Pancreas (tissue), 10 donors: ENCODE measurements at regions not wholly inside any gene's neighbourhood (a gene's known extent, or its start where the extent isn't known, plus 50 kb on each side); places are given as distances from the start of the nearest gene placed in this dataset.

Experiments
- ATAC-seq, 4 donors: fragments of 200-7000 bp; cut with Tn5 transposase; one replicate each; pipeline versions ENCODE4 v1.8.0 to v1.9.1; 2020; ENCODE audit warnings: mild to moderate bottlenecking in 4 of 4, moderate library complexity in 4 of 4
- DNase-seq, 6 donors: peaks; one replicate each; pipeline ENCODE4 v3.0.0-alpha.2; 2020
- FAIRE-seq: peaks from 2 replicates; lab custom pipeline; 2012; peaks lifted over from hg19 to GRCh38; lab: Jason Lieb, UNC
- H3K27ac ChIP-seq, 4 donors: fragments of 200-600 bp; sonication (generic); 1 replicate in 3 of 4; 2 replicates in 1 of 4; pipeline versions ENCODE4 v1.5.0 to v1.8.0; 2020
- H3K27me3 ChIP-seq, 4 donors: fragments of 200-600 bp; one replicate each; pipeline ENCODE4 v1.8.0; 2021
- H3K36me3 ChIP-seq, 3 donors: fragments of 200-600 bp; sonication (generic) in 1 of 3; one replicate each; pipeline versions ENCODE4 v1.5.0 to v1.8.0; 2020 to 2021
- H3K4me1 ChIP-seq, 3 donors: fragments of 200-600 bp; one replicate each; pipeline ENCODE4 v1.8.0; 2021
- H3K4me3 ChIP-seq, 4 donors: fragments of 200-600 bp; sonication (generic) in 2 of 4; one replicate each; pipeline versions ENCODE4 v1.5.0 to v1.8.0; 2020 to 2021
- H3K9me3 ChIP-seq, 4 donors: fragments of 200-600 bp; one replicate each; pipeline ENCODE4 v1.8.0; 2021
- CTCF ChIP-seq, 4 donors: fragments of 200-600 bp; sonication (generic) in 3 of 4; IDR thresholded peaks; one replicate each; pipeline versions ENCODE4 v1.5.0 to v1.8.0; 2021; ENCODE audit warnings: antibody characterized with exemption in 4 of 4
- WGBS, 2 donors: extraction: QIAGEN DNeasy Blood & Tissue Kit; methylation state at CpG; one replicate each; pipeline ENCODE4 v1.1.7; 2013; 5-methylcytosine and 5-hydroxymethylcytosine counted together
- intact Hi-C, 3 donors: fragments of 100-400 bp; cut with DNase I; formaldehyde crosslinking; loops; one replicate each; pipeline versions ENCODE4 v1.11.1 to v1.14.2; 2022
- donor health status: healthy with polysubstance abuse.
- donor health status: DM: no; HTN: no; CAD: no; lungs with moderate emphysema.
- donor health status: DM: no; HTN: no; CAD: no.
- donor health status: control.
- donor health status: control.
- donor health status: Bipolar disorder and iron deficiency.
- donor health status: DM: yes; HTN: yes; CAD: no.
- donor health status: DM: no; HTN: no; CAD: no.
- donor health status: DM: no; HTN: no; CAD: no.
- donor health status: DM: yes; HTN: yes; CAD: no.

- DNase-seq (no peak), FAIRE-seq (no peak), ATAC-seq (peak; percentile 64 to 89 (median 82))
- Histone ChIP-seq H3K4me3 (no peak overlapping the region), H3K27ac (peak overlapping the region in 1 of 4 donors; percentile 53), H3K4me1 (no peaks in the 10 kb centered on the region), H3K27me3 (no peaks in the 10 kb centered on the region), H3K36me3 (no peaks in the 10 kb centered on the region), H3K9me3 (no peaks in the 10 kb centered on the region)
- intact Hi-C loops: no loop called here
- TF ChIP-seq CTCF (IDR thresholded peaks at IDR 0.05): no peak
These were observed 119.8 kb upstream of the NRSN1 start for GRCh38 chr6:24006254-24006653.

- H3K4me3 ChIP-seq: no peak overlapping the region
- no peaks in the 10 kb centered on the region for H3K4me1 ChIP-seq
- H3K36me3 ChIP-seq: no peaks in the 10 kb centered on the region
- DNase-seq (no peak), FAIRE-seq (no peak), ATAC-seq (peak in 2 of 4 donors; percentile 39 to 44)
- intact Hi-C loops: no loop called here
- H3K9me3 ChIP-seq: no peaks in the 10 kb centered on the region
- no peak overlapping the region for H3K27ac ChIP-seq
- no peak for TF ChIP-seq CTCF (IDR thresholded peaks at IDR 0.05)
- WGBS, 2 donors: 49 to 55% methylated on average over 4 of the region's 4 CpGs
- no peaks in the 10 kb centered on the region for H3K27me3 ChIP-seq
These were observed 116.7 kb upstream of the NRSN1 start for GRCh38 chr6:24009319-24009718.

GRCh38 chr6:24010133-24010532, 115.9 kb upstream of the NRSN1 start:
- no peaks in the 10 kb centered on the region for H3K9me3 ChIP-seq
- ATAC-seq (no peak), FAIRE-seq (no peak), DNase-seq (no peak)
- 55 to 68% methylated on average over 3 of the region's 3 CpGs for WGBS, 2 donors
- H3K27me3 ChIP-seq: no peaks in the 10 kb centered on the region
- H3K27ac ChIP-seq: no peak overlapping the region
- H3K4me3 ChIP-seq: no peak overlapping the region
- intact Hi-C loops: no loop called here
- no peaks in the 10 kb centered on the region for H3K36me3 ChIP-seq
- no peaks in the 10 kb centered on the region for H3K4me1 ChIP-seq
- TF ChIP-seq CTCF (IDR thresholded peaks at IDR 0.05): no peak

- ATAC-seq (no peak), FAIRE-seq (no peak), DNase-seq (no peak)
- TF ChIP-seq CTCF (IDR thresholded peaks at IDR 0.05): no peak
- WGBS, 2 donors: 32 to 74% methylated on average over 2 of the region's 2 CpGs
- Histone ChIP-seq H3K27ac (no peak overlapping the region), H3K36me3 (no peaks in the 10 kb centered on the region), H3K4me1 (no peaks in the 10 kb centered on the region), H3K4me3 (no peak overlapping the region), H3K27me3 (no peaks in the 10 kb centered on the region), H3K9me3 (no peaks in the 10 kb centered on the region)
- intact Hi-C loops: no loop called here
These were observed 109.7 kb upstream of the NRSN1 start for GRCh38 chr6:24016286-24016685.

GRCh38 chr6:24016857-24017256, 109.2 kb upstream of the NRSN1 start:
- Histone ChIP-seq H3K27ac (no peak overlapping the region), H3K27me3 (no peaks in the 10 kb centered on the region), H3K4me1 (no peaks in the 10 kb centered on the region), H3K36me3 (no peaks in the 10 kb centered on the region), H3K4me3 (no peak overlapping the region), H3K9me3 (no peaks in the 10 kb centered on the region)
- FAIRE-seq: no peak
- 65 to 69% methylated on average over 4 of the region's 4 CpGs for WGBS, 2 donors
- no peak for TF ChIP-seq CTCF (IDR thresholded peaks at IDR 0.05)
- ATAC-seq: no peak
- intact Hi-C loops: no loop called here
- DNase-seq: no peak
